ENCODE measurements at regions not wholly inside any gene's neighbourhood (a gene's known extent, or its start where the extent isn't known, plus 50 kb on each side); places are given as distances from the start of the nearest gene placed in this dataset.

GRCh38 chr5:8943301-8943700 lies 602.6 kb downstream of the SEMA5A start:
- no peak for DNase-seq

- DNase-seq, result no peak
Observed at GRCh38 chr5:8944005-8944404, 601.9 kb downstream of the SEMA5A start.

GRCh38 chr5:8945972-8946371 lies 599.9 kb downstream of the SEMA5A start:
- no peak for DNase-seq

- DNase-seq, result no peak
Observed at GRCh38 chr5:8949908-8950307, 596.0 kb downstream of the SEMA5A start.

GRCh38 chr5:8952147-8952546 lies 593.7 kb downstream of the SEMA5A start:
- DNase-seq, result no peak

GRCh38 chr5:8953016-8953415 lies 592.9 kb downstream of the SEMA5A start:
- no peak for DNase-seq

- no peak for DNase-seq
Observed at GRCh38 chr5:8953911-8954438, 591.9 kb downstream of the SEMA5A start.

GRCh38 chr5:8954801-8955200 lies 591.1 kb downstream of the SEMA5A start:
- peak in 1 of 2 experiments; percentile 31 for DNase-seq

GRCh38 chr5:8956659-8957058 lies 589.2 kb downstream of the SEMA5A start:
- DNase-seq, result no peak

- no peak for DNase-seq
Observed at GRCh38 chr5:8958602-8959001, 587.3 kb downstream of the SEMA5A start.

- DNase-seq, result no peak
Observed at GRCh38 chr5:8961219-8961618, 584.7 kb downstream of the SEMA5A start.

GRCh38 chr5:8961956-8962355 lies 583.9 kb downstream of the SEMA5A start:
- DNase-seq, result no peak

GRCh38 chr5:8981016-8981415 lies 564.9 kb downstream of the SEMA5A start:
- DNase-seq, result no peak

GRCh38 chr5:8981496-8981895 lies 564.4 kb downstream of the SEMA5A start:
- no peak for DNase-seq

- no peak for DNase-seq
Observed at GRCh38 chr5:8984386-8984785, 561.5 kb downstream of the SEMA5A start.
